ENCODE measurements at regions not wholly inside any gene's neighbourhood (a gene's known extent, or its start where the extent isn't known, plus 50 kb on each side); places are given as distances from the start of the nearest gene placed in this dataset.
"Not testable (repeated sequence)": the region's sequence is repeated elsewhere in the genome, so short reads cannot be mapped to it uniquely, and the experiment has no call there.

- H3K27ac Mint-ChIP-seq = no peak overlapping the region
These were observed 86.5 kb upstream of the EGFL6 start for GRCh38 chrX:13482746-13483541.

GRCh38 chrX:13480780-13481179 is 88.6 kb upstream of the EGFL6 start:
- H3K36me3 ChIP-seq (ENCODE audit: insufficient read depth, low read length); H3K4me1 Mint-ChIP-seq (ENCODE audit: low read depth); POLR2A ChIA-PET; ATAC-seq (ENCODE audit: poor library complexity); H3K4me3 Mint-ChIP-seq; H3K4me1 ChIP-seq (ENCODE audit: insufficient read depth, low read length); H3K27ac Mint-ChIP-seq; H3K9me3 ChIP-seq (ENCODE audit: control insufficient read depth in 1 of 2, insufficient read depth in 1 of 2, low read length in 2 of 2); intact Hi-C loops (cut with DNase I, micrococcal nuclease); H3K4me3 ChIP-seq (ENCODE audit: low read length); H3K27me3 Mint-ChIP-seq; H3K27me3 ChIP-seq (ENCODE audit: control insufficient read depth in 1 of 2, insufficient read depth in 2 of 2, low read length in 2 of 2); CTCF ChIA-PET; DNase-seq; H3K36me3 Mint-ChIP-seq (ENCODE audit: low read depth); H3K9me3 Mint-ChIP-seq; H3K27ac ChIP-seq (ENCODE audit: low read depth in 1 of 2, low read length in 2 of 2): not testable (repeated sequence)

More at GRCh38 chrX:13482746-13483541, 86.5 kb upstream of the EGFL6 start:
- intact Hi-C loops (cut with DNase I, micrococcal nuclease) = no loop called here
- Histone ChIP-seq H3K4me1 (ENCODE audit: insufficient read depth, low read length) (peaks cover 8% of the 10 kb centered on the region), H3K27ac (ENCODE audit: low read depth in 1 of 2, low read length in 2 of 2) (no peak overlapping the region), H3K9me3 (ENCODE audit: control insufficient read depth in 1 of 2, insufficient read depth in 1 of 2, low read length in 2 of 2) (no peaks in the 10 kb centered on the region), H3K36me3 (ENCODE audit: insufficient read depth, low read length) (no peaks in the 10 kb centered on the region), H3K27me3 (ENCODE audit: control insufficient read depth in 1 of 2, insufficient read depth in 2 of 2, low read length in 2 of 2) (no peaks in the 10 kb centered on the region), H3K4me3 (ENCODE audit: low read length) (no peak overlapping the region)
- Mint-ChIP-seq H3K27me3 (no peaks in the 10 kb centered on the region), H3K36me3 (ENCODE audit: low read depth) (no peaks in the 10 kb centered on the region), H3K4me3 (no peak overlapping the region), H3K4me1 (ENCODE audit: low read depth) (peaks cover 24% of the 10 kb centered on the region), H3K9me3 (no peaks in the 10 kb centered on the region)
- ChIA-PET POLR2A (no interaction called here), CTCF (interaction anchor here (1.6 kb wide), 1 partner anchor 536 kb away, joined by 4 read pairs; no protein-coding TSS in a partner anchor)
- no peak for TF ChIP-seq CTCF (IDR thresholded peaks at IDR 0.05)
- no peak for ATAC-seq (ENCODE audit: poor library complexity)
- DNase-seq = no peak

- DNase-seq = no peak
- ATAC-seq (ENCODE audit: poor library complexity) = no peak
- Histone ChIP-seq H3K27ac (ENCODE audit: low read depth in 1 of 2, low read length in 2 of 2) (no peak overlapping the region), H3K4me1 (ENCODE audit: insufficient read depth, low read length) (peaks cover 2% of the 10 kb centered on the region), H3K4me3 (ENCODE audit: low read length) (no peak overlapping the region), H3K9me3 (ENCODE audit: control insufficient read depth in 1 of 2, insufficient read depth in 1 of 2, low read length in 2 of 2) (no peaks in the 10 kb centered on the region), H3K36me3 (ENCODE audit: insufficient read depth, low read length) (no peaks in the 10 kb centered on the region), H3K27me3 (ENCODE audit: control insufficient read depth in 1 of 2, insufficient read depth in 2 of 2, low read length in 2 of 2) (no peaks in the 10 kb centered on the region)
- no peaks in the 10 kb centered on the region for H3K9me3 Mint-ChIP-seq
- peaks cover 5% of the 10 kb centered on the region for H3K4me1 Mint-ChIP-seq (ENCODE audit: low read depth)
- H3K4me3 Mint-ChIP-seq = no peak overlapping the region
- no peak for TF ChIP-seq CTCF (IDR thresholded peaks at IDR 0.05)
- no peaks in the 10 kb centered on the region for H3K27me3 Mint-ChIP-seq
- POLR2A ChIA-PET = no interaction called here
- no peak overlapping the region for H3K27ac Mint-ChIP-seq
- intact Hi-C loops (cut with DNase I, micrococcal nuclease) = no loop called here
- CTCF ChIA-PET = no interaction called here
- H3K36me3 Mint-ChIP-seq (ENCODE audit: low read depth) = no peaks in the 10 kb centered on the region
These were observed 90.0 kb upstream of the EGFL6 start for GRCh38 chrX:13479452-13479813.
